ENCODE measurements at regions not wholly inside any gene's neighbourhood (a gene's known extent, or its start where the extent isn't known, plus 50 kb on each side); places are given as distances from the start of the nearest gene placed in this dataset.

- Mint-ChIP-seq H3K36me3 (no peaks in the 10 kb centered on the region), H3K4me1 (ENCODE audit: low read depth) (peaks cover 23% of the 10 kb centered on the region), H3K9me3 (ENCODE audit: low read depth) (no peaks in the 10 kb centered on the region), H3K27ac (peak overlapping the region; percentile 97), H3K27me3 (no peaks in the 10 kb centered on the region), H3K4me3 (peak overlapping the region; percentile 77)
These were observed 113.0 kb downstream of the DTHD1 start for GRCh38 chr4:36394352-36394903.

- H3K36me3 Mint-ChIP-seq, result no peaks in the 10 kb centered on the region
- H3K9me3 Mint-ChIP-seq (ENCODE audit: low read depth), result no peaks in the 10 kb centered on the region
- no peak overlapping the region for H3K27ac Mint-ChIP-seq
- no peak overlapping the region for H3K4me3 Mint-ChIP-seq
- H3K27me3 Mint-ChIP-seq, result no peaks in the 10 kb centered on the region
- peaks cover 8% of the 10 kb centered on the region for H3K4me1 Mint-ChIP-seq (ENCODE audit: low read depth)
These were observed 118.4 kb downstream of the DTHD1 start for GRCh38 chr4:36399762-36400353.

GRCh38 chr4:36402008-36402758 is 120.8 kb downstream of the DTHD1 start:
- Mint-ChIP-seq H3K4me3 (no peak overlapping the region), H3K36me3 (no peaks in the 10 kb centered on the region), H3K27ac (peak overlapping the region; percentile 36), H3K9me3 (ENCODE audit: low read depth) (no peaks in the 10 kb centered on the region), H3K27me3 (no peaks in the 10 kb centered on the region), H3K4me1 (ENCODE audit: low read depth) (peaks cover 3% of the 10 kb centered on the region)

GRCh38 chr4:36411338-36411737 is 129.9 kb downstream of the DTHD1 start:
- no peaks in the 10 kb centered on the region for H3K9me3 Mint-ChIP-seq (ENCODE audit: low read depth)
- peaks cover 22% of the 10 kb centered on the region for H3K27me3 Mint-ChIP-seq
- no peak overlapping the region for H3K27ac Mint-ChIP-seq
- H3K36me3 Mint-ChIP-seq, result peaks cover 2% of the 10 kb centered on the region
- H3K4me3 Mint-ChIP-seq, result no peak overlapping the region
- H3K4me1 Mint-ChIP-seq (ENCODE audit: low read depth), result no peaks in the 10 kb centered on the region

- no peaks in the 10 kb centered on the region for H3K4me1 Mint-ChIP-seq (ENCODE audit: low read depth)
- H3K4me3 Mint-ChIP-seq, result no peak overlapping the region
- H3K27ac Mint-ChIP-seq, result no peak overlapping the region
- H3K36me3 Mint-ChIP-seq, result no peaks in the 10 kb centered on the region
- H3K27me3 Mint-ChIP-seq, result peaks cover 31% of the 10 kb centered on the region
- H3K9me3 Mint-ChIP-seq (ENCODE audit: low read depth), result no peaks in the 10 kb centered on the region
These were observed 132.8 kb downstream of the DTHD1 start for GRCh38 chr4:36414248-36414647.

- no peak overlapping the region for H3K4me3 Mint-ChIP-seq
- no peaks in the 10 kb centered on the region for H3K9me3 Mint-ChIP-seq (ENCODE audit: low read depth)
- H3K27me3 Mint-ChIP-seq, result peaks cover 25% of the 10 kb centered on the region
- no peak overlapping the region for H3K27ac Mint-ChIP-seq
- no peaks in the 10 kb centered on the region for H3K36me3 Mint-ChIP-seq
- H3K4me1 Mint-ChIP-seq (ENCODE audit: low read depth), result no peaks in the 10 kb centered on the region
These were observed 135.7 kb downstream of the DTHD1 start for GRCh38 chr4:36417146-36417545.

- Mint-ChIP-seq H3K36me3 (no peaks in the 10 kb centered on the region), H3K9me3 (ENCODE audit: low read depth) (no peaks in the 10 kb centered on the region), H3K4me3 (no peak overlapping the region), H3K4me1 (ENCODE audit: low read depth) (no peaks in the 10 kb centered on the region), H3K27ac (no peak overlapping the region), H3K27me3 (peaks cover 25% of the 10 kb centered on the region)
These were observed 138.8 kb downstream of the DTHD1 start for GRCh38 chr4:36420111-36420679.

- no peaks in the 10 kb centered on the region for H3K36me3 Mint-ChIP-seq
- H3K27ac Mint-ChIP-seq, result no peak overlapping the region
- no peaks in the 10 kb centered on the region for H3K4me1 Mint-ChIP-seq (ENCODE audit: low read depth)
- peaks cover 19% of the 10 kb centered on the region for H3K27me3 Mint-ChIP-seq
- H3K9me3 Mint-ChIP-seq (ENCODE audit: low read depth), result no peaks in the 10 kb centered on the region
- no peak overlapping the region for H3K4me3 Mint-ChIP-seq
These were observed 141.2 kb downstream of the DTHD1 start for GRCh38 chr4:36422607-36423006.

- Mint-ChIP-seq H3K4me1 (ENCODE audit: low read depth) (no peaks in the 10 kb centered on the region), H3K9me3 (ENCODE audit: low read depth) (no peaks in the 10 kb centered on the region), H3K4me3 (no peak overlapping the region), H3K36me3 (no peaks in the 10 kb centered on the region), H3K27me3 (peaks cover 6% of the 10 kb centered on the region), H3K27ac (no peak overlapping the region)
These were observed 145.3 kb downstream of the DTHD1 start for GRCh38 chr4:36426741-36427140.

- no peaks in the 10 kb centered on the region for H3K9me3 Mint-ChIP-seq (ENCODE audit: low read depth)
- H3K27me3 Mint-ChIP-seq, result peaks cover 6% of the 10 kb centered on the region
- no peaks in the 10 kb centered on the region for H3K36me3 Mint-ChIP-seq
- no peak overlapping the region for H3K27ac Mint-ChIP-seq
- no peaks in the 10 kb centered on the region for H3K4me1 Mint-ChIP-seq (ENCODE audit: low read depth)
- no peak overlapping the region for H3K4me3 Mint-ChIP-seq
These were observed 146.3 kb downstream of the DTHD1 start for GRCh38 chr4:36427696-36428095.

- Mint-ChIP-seq H3K4me1 (ENCODE audit: low read depth) (no peaks in the 10 kb centered on the region), H3K9me3 (ENCODE audit: low read depth) (peaks cover 15% of the 10 kb centered on the region), H3K27me3 (peaks cover 3% of the 10 kb centered on the region), H3K27ac (no peak overlapping the region), H3K4me3 (no peak overlapping the region), H3K36me3 (no peaks in the 10 kb centered on the region)
These were observed 151.2 kb downstream of the DTHD1 start for GRCh38 chr4:36432586-36432985.

GRCh38 chr4:36439556-36439955 is 158.1 kb downstream of the DTHD1 start:
- Mint-ChIP-seq H3K4me3 (no peak overlapping the region), H3K4me1 (ENCODE audit: low read depth) (no peaks in the 10 kb centered on the region), H3K27ac (no peak overlapping the region), H3K9me3 (ENCODE audit: low read depth) (peaks cover 13% of the 10 kb centered on the region), H3K27me3 (peaks cover 4% of the 10 kb centered on the region), H3K36me3 (peaks cover 3% of the 10 kb centered on the region)

GRCh38 chr4:36445480-36445879 is 164.1 kb downstream of the DTHD1 start:
- H3K27ac Mint-ChIP-seq, result no peak overlapping the region
- no peaks in the 10 kb centered on the region for H3K9me3 Mint-ChIP-seq (ENCODE audit: low read depth)
- no peak overlapping the region for H3K4me3 Mint-ChIP-seq
- peaks cover 9% of the 10 kb centered on the region for H3K27me3 Mint-ChIP-seq
- H3K4me1 Mint-ChIP-seq (ENCODE audit: low read depth), result no peaks in the 10 kb centered on the region
- H3K36me3 Mint-ChIP-seq, result no peaks in the 10 kb centered on the region

GRCh38 chr4:36446275-36446674 is 164.9 kb downstream of the DTHD1 start:
- H3K9me3 Mint-ChIP-seq (ENCODE audit: low read depth), result no peaks in the 10 kb centered on the region
- peaks cover 9% of the 10 kb centered on the region for H3K27me3 Mint-ChIP-seq
- H3K27ac Mint-ChIP-seq, result no peak overlapping the region
- H3K36me3 Mint-ChIP-seq, result no peaks in the 10 kb centered on the region
- no peaks in the 10 kb centered on the region for H3K4me1 Mint-ChIP-seq (ENCODE audit: low read depth)
- H3K4me3 Mint-ChIP-seq, result no peak overlapping the region

GRCh38 chr4:36461344-36461743 is 179.9 kb downstream of the DTHD1 start:
- H3K36me3 Mint-ChIP-seq, result no peaks in the 10 kb centered on the region
- peaks cover 5% of the 10 kb centered on the region for H3K27me3 Mint-ChIP-seq
- H3K4me1 Mint-ChIP-seq (ENCODE audit: low read depth), result peaks cover 2% of the 10 kb centered on the region
- no peak overlapping the region for H3K4me3 Mint-ChIP-seq
- H3K27ac Mint-ChIP-seq, result no peak overlapping the region
- H3K9me3 Mint-ChIP-seq (ENCODE audit: low read depth), result peaks cover 4% of the 10 kb centered on the region
